ACHN (cell line): ENCODE measurements at regions not wholly inside any gene's neighbourhood (a gene's known extent, or its start where the extent isn't known, plus 50 kb on each side); places are given as distances from the start of the nearest gene placed in this dataset.
"Not testable (repeated sequence)": the region's sequence is repeated elsewhere in the genome, so short reads cannot be mapped to it uniquely, and the experiment has no call there.

Source experiments
- DNase-seq: peaks from one replicate; pipeline ENCODE4 v3.0.0-alpha.2; 2015
- in situ Hi-C: cut with HindIII; loops from 2 replicates; pipeline ENCODE4 v1.10.0; 2017; ENCODE audit warnings: low sequenced_read_pairs, low pct_ligation_motif_present, low pct_unique_long_range_greater_than_20kb

GRCh38 chr12:114851981-114852380 is 168.0 kb upstream of the TBX3 start:
- in situ Hi-C loops: no loop called here
- no peak for DNase-seq

GRCh38 chr12:114850661-114851275 is 166.8 kb upstream of the TBX3 start:
- in situ Hi-C loops: no loop called here

GRCh38 chr12:114848666-114849065 is 164.7 kb upstream of the TBX3 start:
- DNase-seq: no peak
- in situ Hi-C loops: loop anchor here (25.0 kb wide), 1 partner anchor 164 kb away; no protein-coding TSS in a partner anchor

More at GRCh38 chr12:114850661-114851275, 166.8 kb upstream of the TBX3 start:
- DNase-seq: no peak

- no peak for DNase-seq
- in situ Hi-C loops: loop anchor here (25.0 kb wide), 1 partner anchor 165 kb away; no protein-coding TSS in a partner anchor
Measured at GRCh38 chr12:114847441-114848035, 163.6 kb upstream of the TBX3 start.

GRCh38 chr12:114846771-114847170 is 162.8 kb upstream of the TBX3 start:
- no peak for DNase-seq
- in situ Hi-C loops: loop anchor here (25.0 kb wide), 1 partner anchor 166 kb away; no protein-coding TSS in a partner anchor

GRCh38 chr12:114841557-114842251 is 157.7 kb upstream of the TBX3 start:
- no peak for DNase-seq
- in situ Hi-C loops: loop anchor here (25.0 kb wide), 1 partner anchor 171 kb away; no protein-coding TSS in a partner anchor

- DNase-seq: no peak
Measured at GRCh38 chr12:114838480-114838879, 154.5 kb upstream of the TBX3 start.

GRCh38 chr12:114836609-114837008 is 152.6 kb upstream of the TBX3 start:
- no peak for DNase-seq
- in situ Hi-C loops: loop anchor here (25.0 kb wide), 1 partner anchor 176 kb away; no protein-coding TSS in a partner anchor

More at GRCh38 chr12:114838480-114838879, 154.5 kb upstream of the TBX3 start:
- in situ Hi-C loops: loop anchor here (25.0 kb wide), 1 partner anchor 174 kb away; no protein-coding TSS in a partner anchor

- in situ Hi-C loops: loop anchor here (25.0 kb wide), 1 partner anchor 177 kb away; no protein-coding TSS in a partner anchor
- DNase-seq: no peak
Measured at GRCh38 chr12:114835031-114835430, 151.1 kb upstream of the TBX3 start.

GRCh38 chr12:114834621-114835020 is 150.6 kb upstream of the TBX3 start:
- DNase-seq: no peak
- in situ Hi-C loops: loop anchor here (25.0 kb wide), 1 partner anchor 178 kb away; no protein-coding TSS in a partner anchor

- in situ Hi-C loops: loop anchor here (25.0 kb wide), 1 partner anchor 182 kb away; no protein-coding TSS in a partner anchor
- no peak for DNase-seq
Measured at GRCh38 chr12:114829833-114830232, 145.9 kb upstream of the TBX3 start.

- in situ Hi-C loops: loop anchor here (25.0 kb wide), 1 partner anchor 183 kb away; no protein-coding TSS in a partner anchor
- DNase-seq: not testable (repeated sequence)
Measured at GRCh38 chr12:114829244-114829643, 145.3 kb upstream of the TBX3 start.

- in situ Hi-C loops: loop anchor here (25.0 kb wide), 1 partner anchor 185 kb away; no protein-coding TSS in a partner anchor
Measured at GRCh38 chr12:114827461-114827860, 143.5 kb upstream of the TBX3 start.

GRCh38 chr12:114826244-114826643 is 142.3 kb upstream of the TBX3 start:
- in situ Hi-C loops: loop anchor here (25.0 kb wide), 1 partner anchor 186 kb away; no protein-coding TSS in a partner anchor
- no peak for DNase-seq

More at GRCh38 chr12:114827461-114827860, 143.5 kb upstream of the TBX3 start:
- DNase-seq: no peak

- no peak for DNase-seq
- in situ Hi-C loops: no loop called here
Measured at GRCh38 chr12:114823724-114824123, 139.7 kb upstream of the TBX3 start.

- DNase-seq: no peak
- in situ Hi-C loops: no loop called here
Measured at GRCh38 chr12:114821570-114821969, 137.6 kb upstream of the TBX3 start.

GRCh38 chr12:114820796-114821195 is 136.8 kb upstream of the TBX3 start:
- DNase-seq: no peak
- in situ Hi-C loops: no loop called here

GRCh38 chr12:114817571-114818425 is 133.8 kb upstream of the TBX3 start:
- no peak for DNase-seq
- in situ Hi-C loops: no loop called here
